Fibroblast of upper back skin (primary cell): ENCODE measurements at regions not wholly inside any gene's neighbourhood (a gene's known extent, or its start where the extent isn't known, plus 50 kb on each side); places are given as distances from the start of the nearest gene placed in this dataset.
"Not testable (repeated sequence)": the region's sequence is repeated elsewhere in the genome, so short reads cannot be mapped to it uniquely, and the experiment has no call there.

Source experiments
- DNase-seq: peaks from one replicate; pipeline ENCODE4 v3.0.0-alpha.2; 2013

GRCh38 chr7:55304018-55304762 lies 60.9 kb upstream of the LANCL2 start:
- peak; percentile 34 for DNase-seq

- DNase-seq: no peak
Observed at GRCh38 chr7:55305135-55305534, 60.0 kb upstream of the LANCL2 start.

- peak; percentile 42 for DNase-seq
Observed at GRCh38 chr7:55306331-55306730, 58.8 kb upstream of the LANCL2 start.

GRCh38 chr7:55307123-55307916 lies 57.8 kb upstream of the LANCL2 start:
- DNase-seq: no peak

- peak; percentile 93 for DNase-seq
Observed at GRCh38 chr7:55308186-55308929, 56.8 kb upstream of the LANCL2 start.

- no peak for DNase-seq
Observed at GRCh38 chr7:55309040-55309991, 55.8 kb upstream of the LANCL2 start.

GRCh38 chr7:55310287-55311025 lies 54.7 kb upstream of the LANCL2 start:
- DNase-seq: no peak

GRCh38 chr7:55311892-55312291 lies 53.2 kb upstream of the LANCL2 start:
- DNase-seq: not testable (repeated sequence)

GRCh38 chr7:55313671-55314070 lies 51.5 kb upstream of the LANCL2 start:
- not testable (repeated sequence) for DNase-seq

GRCh38 chr7:55314967-55315366 lies 50.2 kb upstream of the LANCL2 start:
- DNase-seq: no peak
